NCI-H446 (cell line): ENCODE measurements at regions not wholly inside any gene's neighbourhood (a gene's known extent, or its start where the extent isn't known, plus 50 kb on each side); places are given as distances from the start of the nearest gene placed in this dataset.
"Not testable (repeated sequence)": the region's sequence is repeated elsewhere in the genome, so short reads cannot be mapped to it uniquely, and the experiment has no call there.

Experiments used
- DNase-seq, 2 experiments: peaks; one replicate each; lab custom pipeline; 2025; lab: John Stamatoyannopoulos, UW

DNA sequence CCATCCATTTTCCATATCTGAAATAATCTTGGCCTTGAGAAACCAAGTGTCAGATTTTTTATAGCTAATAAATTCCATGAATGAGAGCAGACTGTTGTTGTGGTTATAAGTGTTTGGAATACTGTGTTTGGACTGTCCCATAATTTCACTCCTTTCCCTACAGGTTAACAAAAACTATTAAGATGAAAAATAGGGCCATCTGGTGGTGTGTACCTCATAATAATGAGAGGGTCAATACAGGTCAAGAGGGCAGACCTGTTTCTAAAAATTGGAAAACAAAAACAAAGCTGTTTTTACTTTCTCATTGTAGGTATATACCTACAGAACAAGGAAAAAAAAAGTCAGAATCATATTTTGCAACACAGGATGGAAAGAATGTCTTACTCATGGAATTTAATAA is 553.8 kb upstream of the SGO1 start:
- DNase-seq: peak in 1 of 2 experiments; percentile 5

DNA sequence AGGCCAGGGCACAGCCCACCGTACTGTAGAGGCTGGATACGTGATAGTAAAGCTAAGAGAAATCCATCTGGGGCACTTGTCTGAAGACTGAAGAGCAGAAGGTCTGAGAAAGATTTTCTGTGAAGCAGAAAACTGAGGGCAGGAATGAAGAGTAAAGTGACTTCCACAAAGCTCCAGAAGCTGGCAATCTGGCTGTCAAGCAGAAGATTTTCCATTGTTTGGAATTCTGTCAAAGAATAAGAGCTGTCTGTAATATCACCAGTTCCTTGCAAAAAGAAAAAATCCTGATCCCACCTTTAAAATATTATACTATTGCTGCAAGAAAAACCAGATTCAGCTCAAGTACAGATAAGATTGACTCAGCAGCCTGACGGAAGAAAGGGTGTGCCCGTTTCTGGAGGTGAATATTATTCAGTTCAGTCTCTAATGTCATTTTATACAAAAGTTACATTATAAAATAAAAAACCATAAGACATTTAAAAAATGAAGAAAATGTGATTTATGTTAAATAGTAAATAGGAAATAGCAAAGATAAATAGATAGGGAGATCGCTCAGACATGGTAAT is 550.4 kb upstream of the SGO1 start:
- DNase-seq: no peak

DNA sequence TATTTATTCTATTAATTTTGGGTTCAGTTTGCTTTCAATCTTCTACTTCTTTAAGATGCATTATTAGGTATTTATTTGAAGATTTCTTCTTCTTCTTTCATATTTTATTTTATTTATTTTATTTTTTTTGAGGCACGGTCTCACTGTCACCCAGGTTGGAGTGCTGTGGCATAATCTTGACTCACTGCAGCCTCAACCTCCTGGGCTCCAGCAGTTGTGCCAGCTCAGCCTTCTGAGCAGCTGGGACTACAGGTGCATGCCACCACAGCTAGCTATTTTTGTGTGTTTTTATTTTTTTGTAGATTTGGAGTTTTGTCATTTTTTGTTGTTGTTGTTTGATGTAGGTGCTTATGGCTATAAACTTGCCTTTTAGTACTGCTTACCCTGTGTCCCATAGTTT is 543.2 kb upstream of the SGO1 start:
- DNase-seq: no peak

DNA sequence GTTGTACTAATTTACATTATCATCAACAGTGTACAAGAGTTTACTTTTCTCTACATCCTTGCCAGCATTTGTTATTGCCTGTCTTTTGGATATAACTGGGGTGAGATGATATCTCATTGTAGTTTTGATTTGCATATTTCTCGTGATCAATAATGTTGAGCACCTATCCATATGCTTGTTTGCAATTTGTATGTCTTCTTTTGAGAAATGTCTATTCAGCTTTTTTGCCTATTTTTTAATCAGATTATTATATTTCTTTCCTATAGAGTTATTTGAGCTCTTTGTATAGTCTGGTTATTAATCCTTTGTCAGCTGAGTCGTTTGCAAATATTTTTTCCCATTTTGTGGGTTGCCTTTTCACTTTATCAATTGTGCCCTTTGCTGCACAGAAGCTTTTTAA is 540.8 kb upstream of the SGO1 start:
- no peak for DNase-seq

DNA sequence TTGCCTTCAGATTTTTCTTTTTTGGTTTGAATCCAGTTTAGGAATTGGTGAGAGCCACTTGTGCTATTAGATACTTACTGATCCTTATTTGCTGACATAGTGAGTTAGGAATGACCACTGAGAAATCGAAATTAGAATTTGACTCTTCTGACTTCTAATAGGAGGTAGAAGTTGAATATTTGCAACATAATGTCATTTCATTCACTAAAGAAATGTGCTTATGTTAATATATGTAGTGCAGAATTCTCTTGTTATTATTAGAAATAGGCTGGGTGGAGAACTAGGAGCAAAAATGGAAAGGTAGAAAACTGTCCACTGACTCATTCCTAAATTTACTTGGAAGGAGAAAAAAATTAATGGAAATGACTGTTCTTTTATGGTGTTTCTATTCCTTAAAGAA is 538.2 kb upstream of the SGO1 start:
- no peak for DNase-seq

DNA sequence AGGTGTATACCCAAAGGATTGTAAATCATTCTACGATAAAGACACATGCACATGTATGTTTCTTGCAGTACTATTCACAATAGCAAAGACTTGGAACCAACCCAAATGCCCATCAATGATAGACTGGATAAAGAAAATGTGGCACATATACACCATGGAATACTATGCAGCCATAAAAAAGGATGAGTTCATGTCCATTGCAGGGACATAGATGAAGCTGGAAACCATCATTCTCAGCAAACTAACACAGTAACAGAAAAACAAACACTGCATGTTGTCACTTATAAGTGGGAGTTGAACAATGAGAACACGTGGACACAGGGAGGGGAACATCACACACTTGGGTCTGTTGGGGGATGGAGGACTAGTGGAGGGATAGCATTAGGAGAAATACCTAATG is 530.4 kb upstream of the SGO1 start:
- DNase-seq: not testable (repeated sequence)

DNA sequence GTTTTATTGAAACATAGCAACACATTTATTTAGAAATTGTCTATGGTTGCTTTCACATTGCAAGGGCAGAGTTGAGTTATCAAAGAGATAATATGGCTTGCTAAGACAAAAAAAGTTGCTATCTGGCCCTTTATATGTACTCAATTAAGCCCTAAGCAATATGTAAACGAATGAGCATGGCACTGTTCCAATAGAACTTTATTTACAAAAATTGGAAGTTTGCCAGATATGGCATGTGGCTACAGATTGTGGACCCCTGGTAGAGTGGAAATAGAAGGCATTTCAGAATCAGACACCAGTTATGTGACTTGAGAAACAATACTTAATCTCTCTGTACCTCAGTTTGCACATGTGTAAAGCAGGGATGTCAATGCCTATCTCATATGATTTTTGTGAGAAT is 515.6 kb upstream of the SGO1 start:
- DNase-seq: peak; percentile 46 to 80

DNA sequence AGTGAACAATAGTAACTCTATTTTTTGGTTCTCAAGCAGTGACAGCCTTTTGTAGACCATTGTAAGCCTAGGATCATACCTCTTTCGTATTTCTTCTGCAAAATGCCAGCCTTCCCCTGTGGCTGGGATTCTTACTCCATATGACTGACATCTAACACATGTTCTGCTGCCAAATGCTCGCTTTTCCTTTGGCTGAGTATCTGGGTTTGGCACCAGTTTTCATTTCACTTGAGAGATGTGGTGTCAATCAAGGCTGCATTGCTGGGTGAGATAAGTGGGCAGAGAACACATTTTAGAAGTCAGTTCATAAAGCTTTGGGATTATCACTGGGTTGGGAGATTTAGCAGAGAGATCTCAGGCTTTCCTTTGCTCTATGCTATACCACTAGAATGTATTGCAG is 514.7 kb upstream of the SGO1 start:
- peak; percentile 73 to 91 for DNase-seq

DNA sequence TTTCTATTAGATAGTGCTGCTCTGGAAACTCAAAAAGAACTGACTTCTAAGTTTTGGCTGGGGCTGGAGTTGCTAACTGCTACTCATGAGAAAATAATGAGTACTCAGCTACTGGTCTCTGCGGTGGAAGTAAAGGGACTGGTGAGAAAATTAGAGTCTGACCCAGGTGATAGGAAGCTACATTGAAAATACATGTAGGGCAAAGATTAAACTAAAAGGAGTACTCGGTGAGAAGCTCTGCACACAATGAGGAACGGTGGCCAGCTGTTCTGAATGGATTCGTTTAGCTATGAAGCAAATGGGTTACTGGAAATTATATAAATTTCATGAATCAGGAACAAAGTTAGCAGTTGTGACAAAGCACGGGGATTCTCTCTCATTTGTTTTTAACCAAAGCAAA is 512.9 kb upstream of the SGO1 start:
- no peak for DNase-seq

DNA sequence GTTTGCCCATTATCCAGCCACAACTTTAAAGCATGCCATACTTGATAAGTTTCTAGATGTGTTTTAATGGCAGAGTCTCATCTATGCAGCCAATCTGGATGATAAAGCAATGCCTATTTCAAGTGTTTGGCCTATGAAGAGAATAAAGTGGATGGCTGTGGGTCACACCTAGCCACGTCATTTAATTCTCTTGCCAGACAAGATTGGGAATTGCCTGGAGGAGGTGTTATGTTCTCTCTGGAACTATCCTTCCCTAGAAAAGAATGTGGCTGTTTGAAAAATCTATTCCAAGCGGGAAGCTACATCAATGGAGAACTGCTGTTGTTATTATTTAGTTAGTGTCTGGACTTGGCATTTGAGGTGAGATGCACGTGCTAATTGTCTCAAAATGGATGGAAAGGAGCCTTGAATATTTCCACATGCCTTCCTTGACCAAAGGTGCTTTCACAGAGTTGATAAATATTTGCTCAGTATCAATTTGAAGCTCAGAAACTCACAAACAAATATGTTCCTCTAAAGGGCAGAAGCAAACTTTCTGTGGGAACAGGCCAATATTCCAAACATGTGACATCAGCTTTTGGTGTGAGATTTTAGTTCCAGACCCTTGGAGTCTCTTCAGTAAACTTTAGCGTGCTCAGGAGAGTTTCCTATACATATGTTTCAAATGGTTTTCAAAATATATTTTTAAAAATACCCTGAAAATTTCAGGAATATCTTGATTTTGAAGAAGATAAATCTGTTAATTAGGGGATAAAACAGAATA is 510.6 kb upstream of the SGO1 start:
- DNase-seq: no peak

DNA sequence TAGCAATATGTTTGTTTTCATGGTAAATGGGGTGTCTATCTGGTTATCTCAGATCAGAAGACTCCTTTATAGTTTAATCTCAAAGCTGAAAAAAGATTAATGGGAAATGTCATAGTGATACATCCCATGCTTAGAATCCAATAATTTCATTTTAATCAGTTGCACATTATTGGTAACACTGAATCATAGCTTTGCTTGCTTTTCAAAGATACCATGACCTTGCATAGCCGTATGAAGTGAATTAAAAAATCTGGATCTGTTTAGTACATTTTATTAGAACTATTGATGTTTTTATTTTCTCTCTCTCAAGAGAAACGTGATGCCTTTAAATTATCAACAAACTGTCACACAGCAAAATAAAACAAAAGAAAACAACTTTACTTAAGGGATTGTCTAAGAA is 506.7 kb upstream of the SGO1 start:
- DNase-seq: no peak

DNA sequence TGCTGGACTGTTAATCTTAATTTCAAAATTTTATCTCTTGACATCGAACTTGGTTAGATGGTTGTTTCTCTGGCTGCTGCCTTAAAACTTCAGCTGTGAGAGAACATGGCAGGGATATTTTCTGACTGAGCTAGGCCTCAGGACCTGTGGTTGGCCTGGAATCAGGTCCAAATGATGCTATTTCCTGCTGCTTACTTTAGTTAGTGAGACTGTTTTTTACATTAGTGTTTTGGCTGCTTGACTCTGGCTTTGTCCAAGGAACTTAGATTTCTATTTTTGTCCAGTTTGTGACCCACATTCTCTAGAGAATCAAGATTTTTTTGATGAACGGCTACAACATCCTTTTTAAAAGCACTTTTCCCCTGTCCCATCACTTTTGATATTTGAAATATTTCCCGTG is 497.9 kb upstream of the SGO1 start:
- DNase-seq: no peak

DNA sequence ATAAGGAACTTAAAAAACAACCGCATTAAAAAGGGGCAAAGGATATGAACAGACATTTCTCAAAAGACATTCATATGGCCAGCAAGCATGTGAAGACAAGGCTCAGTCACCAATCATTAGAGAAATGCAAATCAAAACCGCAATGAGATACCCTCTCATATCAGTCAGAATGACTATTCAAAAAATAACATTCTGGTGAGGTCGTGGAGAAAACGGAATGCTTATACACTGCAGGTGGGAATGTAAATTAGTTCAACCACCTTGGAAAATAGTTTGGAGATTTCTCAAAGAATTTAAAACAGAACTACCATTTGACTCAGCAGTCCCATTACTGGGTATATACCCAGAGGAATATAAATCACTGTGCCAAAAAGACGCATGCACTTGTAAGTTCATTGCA is 496.6 kb upstream of the SGO1 start:
- no peak for DNase-seq

DNA sequence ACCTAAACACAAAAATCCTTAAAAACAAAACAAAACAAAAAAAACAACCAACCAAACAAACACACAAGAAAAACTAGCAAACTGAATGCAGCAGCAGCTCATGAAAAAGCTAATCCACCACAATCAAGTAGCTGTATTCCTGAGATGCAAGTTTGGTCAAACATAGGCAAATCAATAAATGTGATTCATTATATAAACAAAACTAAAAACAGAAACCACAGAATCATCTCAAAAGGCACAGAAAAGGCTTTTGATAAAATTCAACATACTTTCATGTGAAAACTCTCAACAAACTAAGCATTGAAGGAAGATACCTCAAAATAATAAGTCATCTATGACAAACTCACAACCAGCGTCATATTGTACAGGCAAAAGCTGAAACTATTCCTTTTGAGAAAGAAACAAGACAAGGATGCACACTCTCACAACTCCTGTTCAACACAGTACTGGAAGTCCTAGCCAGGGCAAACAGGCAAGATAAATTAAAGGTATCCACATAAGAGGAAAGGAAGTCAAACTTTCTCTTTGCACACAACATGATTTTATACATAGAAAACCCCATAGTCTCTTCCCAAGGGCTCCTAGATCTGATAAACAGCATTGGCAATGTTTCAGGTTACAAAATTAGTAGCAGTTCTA is 495.1 kb upstream of the SGO1 start:
- no peak for DNase-seq

DNA sequence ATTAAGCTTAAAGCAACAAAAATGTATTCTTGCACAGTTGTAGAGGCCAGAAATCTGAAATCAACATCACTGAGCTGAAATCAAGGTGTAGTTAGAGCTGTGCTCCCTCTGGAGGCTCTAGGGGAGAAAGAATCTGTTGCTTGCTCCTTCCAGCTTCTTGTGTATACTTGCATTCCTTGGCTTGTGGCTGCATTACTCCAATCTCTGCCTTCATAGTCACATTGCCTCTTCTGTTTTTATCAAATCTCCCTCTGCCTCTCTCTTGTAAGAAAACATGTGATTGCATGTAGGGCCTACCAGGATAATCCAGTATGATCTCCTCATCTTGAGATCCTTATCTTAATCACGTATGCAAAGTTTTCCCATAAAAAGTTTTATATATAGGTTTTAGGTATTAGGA is 487.9 kb upstream of the SGO1 start:
- DNase-seq: no peak

DNA sequence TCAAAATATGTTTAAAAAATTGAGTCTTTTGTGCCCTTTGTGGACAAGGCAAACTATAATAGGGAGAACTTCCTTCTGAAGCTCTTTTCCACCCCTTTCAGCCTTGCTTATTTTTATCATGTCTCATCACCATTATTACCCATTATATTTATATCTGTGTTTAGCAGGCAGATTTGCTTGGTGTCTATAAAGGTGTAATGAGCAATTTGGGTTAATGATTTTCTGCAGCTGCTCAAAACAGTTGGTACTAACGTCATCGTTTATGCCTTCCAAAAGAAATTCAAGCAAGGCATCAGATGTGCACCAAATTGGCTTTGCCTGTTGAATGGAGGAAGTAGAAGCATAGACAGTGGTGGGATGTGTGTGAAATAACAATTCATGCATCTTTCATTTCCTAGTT is 483.7 kb upstream of the SGO1 start:
- DNase-seq: peak; percentile 30 to 71

DNA sequence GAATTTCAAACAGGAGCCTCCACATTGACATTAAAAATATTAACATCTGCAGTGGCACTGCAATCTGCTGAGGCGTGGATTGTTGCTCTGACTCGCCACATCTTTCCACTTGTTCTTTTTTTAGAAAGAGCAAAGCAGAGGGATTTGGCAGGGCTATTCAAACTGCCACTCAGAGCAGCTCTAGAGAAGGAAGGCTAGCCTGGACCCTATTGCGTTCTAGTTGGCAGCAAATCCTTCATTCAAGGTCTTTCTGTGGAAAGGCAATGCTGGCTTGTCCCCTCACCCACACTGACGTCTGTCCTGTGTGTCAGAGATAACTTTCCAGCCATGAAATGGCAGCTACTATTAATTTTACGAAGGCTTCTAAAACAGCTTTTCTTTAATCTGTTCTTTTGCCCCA is 483.2 kb upstream of the SGO1 start:
- peak; percentile 74 to 89 for DNase-seq

DNA sequence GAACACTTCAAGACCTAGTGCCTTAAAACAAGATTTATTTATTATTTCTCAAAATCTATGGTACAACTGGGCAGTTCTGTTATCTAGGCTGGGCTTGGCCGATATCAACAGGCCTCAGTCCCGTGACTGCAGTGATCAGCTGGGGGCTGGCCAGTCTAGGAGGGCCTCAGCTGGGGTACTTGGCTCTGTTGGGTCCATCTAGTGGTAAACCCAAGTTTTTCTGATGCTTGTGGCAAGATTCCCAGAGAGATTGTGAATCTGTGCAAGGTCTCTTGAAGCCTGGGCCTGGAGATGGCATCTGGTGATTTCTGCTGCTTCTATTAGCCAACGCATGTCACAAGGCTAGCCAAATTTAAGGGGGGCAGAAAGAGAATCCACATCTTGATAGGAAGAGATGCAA is 482.4 kb upstream of the SGO1 start:
- DNase-seq: peak; percentile 38 to 88

DNA sequence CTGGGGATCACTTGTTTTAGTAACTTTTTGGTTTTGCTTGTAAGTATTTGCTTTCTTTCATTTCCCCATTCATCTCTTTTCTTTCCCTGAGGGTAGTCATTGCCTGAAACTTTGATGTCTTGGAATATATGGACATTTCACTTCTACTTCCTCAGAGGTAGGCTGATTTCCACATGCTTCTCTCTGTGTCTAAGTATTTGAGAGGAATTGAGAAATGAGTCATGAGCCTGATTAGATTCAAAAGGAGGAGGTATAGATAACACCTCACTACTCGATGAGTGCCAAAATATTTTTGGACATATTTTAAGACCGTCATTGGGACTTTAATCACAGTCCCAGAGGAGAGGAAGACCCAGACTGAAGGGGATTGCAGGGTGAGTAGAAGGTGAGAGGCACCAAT is 480.1 kb upstream of the SGO1 start:
- DNase-seq: no peak

DNA sequence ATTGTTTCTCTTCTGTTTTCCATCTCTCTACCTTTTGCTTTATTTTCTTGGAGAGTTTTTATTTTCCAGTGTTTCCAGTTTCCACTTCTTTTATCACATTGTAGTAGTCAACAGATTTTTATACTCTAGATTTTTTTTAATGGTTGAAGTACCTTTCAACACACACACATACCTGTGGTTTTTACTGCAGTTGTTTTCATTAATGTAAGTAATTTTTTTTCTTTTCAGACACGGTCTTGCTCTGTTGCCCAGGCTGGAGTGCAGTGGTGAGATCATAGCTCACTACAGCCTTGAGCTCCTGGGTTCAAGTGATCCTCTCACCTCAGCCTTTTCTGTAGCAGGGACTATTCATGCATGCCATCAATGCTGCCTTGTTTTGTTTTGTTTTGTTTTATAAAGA is 472.5 kb upstream of the SGO1 start:
- no peak for DNase-seq

DNA sequence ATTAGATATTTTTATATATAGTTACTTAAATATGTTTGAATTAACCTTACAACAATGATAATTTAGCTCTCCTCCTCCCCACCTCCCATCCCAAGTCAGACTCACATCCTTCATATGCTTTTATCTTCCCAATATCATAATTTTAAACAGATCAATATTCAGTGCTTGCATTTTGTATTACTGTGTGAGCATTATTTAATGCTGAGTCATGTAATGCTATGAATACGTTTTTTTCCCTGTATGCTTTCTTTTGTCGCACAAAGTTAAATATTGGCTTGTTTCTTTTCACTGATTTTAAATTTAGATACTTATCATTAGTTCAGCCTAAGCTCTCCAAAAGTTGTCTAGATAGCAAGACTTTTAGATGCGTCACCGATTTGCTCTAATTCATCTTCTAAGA is 471.6 kb upstream of the SGO1 start:
- DNase-seq: no peak

DNA sequence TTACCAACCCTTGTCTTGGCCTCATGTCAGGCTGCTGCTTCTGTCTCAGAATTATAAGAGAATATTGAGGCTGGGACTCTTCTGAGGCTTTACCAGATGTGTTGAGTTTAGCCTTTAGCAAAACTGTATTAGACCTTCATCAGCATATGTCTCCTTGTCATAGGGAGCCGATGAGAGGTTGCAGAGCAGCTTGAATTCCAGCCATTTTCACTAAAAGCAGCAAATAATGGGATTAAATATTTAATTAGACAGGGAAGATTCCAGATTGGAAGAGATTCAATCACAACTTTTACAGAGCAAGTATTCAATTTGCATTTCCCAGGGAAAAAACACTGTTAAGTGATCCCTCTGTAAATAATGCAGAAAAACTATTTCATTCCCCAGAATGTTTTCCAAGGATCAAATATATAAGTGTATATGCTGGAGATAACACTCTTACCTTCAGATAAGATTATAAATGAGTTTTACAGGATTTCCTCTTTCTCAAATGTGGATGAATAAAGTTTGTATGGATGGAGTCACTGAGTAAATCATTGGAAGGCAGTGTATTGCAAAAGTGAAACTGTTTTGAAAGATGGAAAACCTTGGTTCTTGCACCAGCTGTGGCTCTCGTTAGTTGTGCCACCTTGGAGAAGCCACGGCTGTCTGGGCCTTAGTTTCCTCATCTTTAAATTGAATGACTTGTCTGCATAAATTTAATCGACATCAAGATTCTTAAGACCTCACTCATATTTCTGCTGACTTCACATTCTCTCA is 466.4 kb upstream of the SGO1 start:
- DNase-seq: no peak

DNA sequence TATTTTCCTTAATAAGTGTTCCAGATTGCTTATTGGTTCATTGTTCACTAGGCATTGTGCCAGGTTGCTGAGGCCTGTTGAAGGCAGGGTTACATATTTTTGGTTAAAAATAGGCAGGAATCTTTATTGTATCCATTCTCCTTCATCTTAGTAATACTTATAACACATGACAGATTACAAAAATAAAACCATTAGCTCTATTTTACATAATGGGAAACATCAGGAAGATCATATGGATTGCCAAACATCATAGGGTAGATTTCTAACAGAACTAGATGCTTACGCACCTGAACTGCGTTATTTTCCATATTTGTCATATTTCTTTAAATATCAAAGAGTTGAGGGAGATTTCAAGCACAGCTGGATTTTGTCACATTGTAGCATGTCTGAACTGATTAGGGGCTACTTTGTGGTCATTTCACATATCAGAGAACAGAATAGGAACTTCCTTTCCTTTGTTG is 462.9 kb upstream of the SGO1 start:
- DNase-seq: no peak
